Mucosa of descending colon (tissue), 3 donors: ENCODE measurements at regions not wholly inside any gene's neighbourhood (a gene's known extent, or its start where the extent isn't known, plus 50 kb on each side); places are given as distances from the start of the nearest gene placed in this dataset.

ENCODE experiments used
- ATAC-seq: fragments of 200-7000 bp; cut with Tn5 transposase; one replicate; pipeline ENCODE4 v1.9.1; 2020; ENCODE audit warnings: mild to moderate bottlenecking, moderate library complexity
- DNase-seq, 3 donors: peaks; one replicate each; pipeline ENCODE4 v3.0.0-alpha.2; 2020
- H3K36me3 ChIP-seq: fragments of 200-600 bp; one replicate; pipeline ENCODE4 v1.8.0; 2021; ENCODE audit warnings: low read depth, mild to moderate bottlenecking
- H3K4me1 ChIP-seq: fragments of 200-600 bp; one replicate; pipeline ENCODE4 v1.8.0; 2021; ENCODE audit warnings: low read depth, mild to moderate bottlenecking
- H3K4me3 ChIP-seq: fragments of 200-600 bp; one replicate; pipeline ENCODE4 v1.8.0; 2021; ENCODE audit warnings: mild to moderate bottlenecking
- H3K9me3 ChIP-seq: fragments of 200-600 bp; one replicate; pipeline ENCODE4 v1.8.0; 2021; ENCODE audit warnings: mild to moderate bottlenecking
- intact Hi-C, 2 donors: fragments of 100-400 bp; cut with DNase I in 1 of 2; cut with micrococcal nuclease in 1 of 2; formaldehyde crosslinking; loops; one replicate each; pipeline versions ENCODE4 v1.11.0 to v1.11.1; 2022; cut with DNase I, micrococcal nuclease
- TF ChIP-seq, protein P1 (sequence below): fragments of 200-600 bp; IDR thresholded peaks from one replicate; pipeline ENCODE4 v1.8.0; 2022; ENCODE audit warnings: antibody characterized with exemption, mild to moderate bottlenecking
- donor health status: DM: no; HTN: no; CAD: no; lungs with moderate emphysema.
- donor health status: DM: no; HTN: no; CAD: no.
- donor health status: DM: no; HTN: yes; CAD: no.

GRCh38 chr12:126708492-126708896, 1558.5 kb upstream of the TMEM132C start:
- ATAC-seq (no peak), DNase-seq (peak in 1 of 3 donors; percentile 2)
- TF ChIP-seq, protein P1, sequence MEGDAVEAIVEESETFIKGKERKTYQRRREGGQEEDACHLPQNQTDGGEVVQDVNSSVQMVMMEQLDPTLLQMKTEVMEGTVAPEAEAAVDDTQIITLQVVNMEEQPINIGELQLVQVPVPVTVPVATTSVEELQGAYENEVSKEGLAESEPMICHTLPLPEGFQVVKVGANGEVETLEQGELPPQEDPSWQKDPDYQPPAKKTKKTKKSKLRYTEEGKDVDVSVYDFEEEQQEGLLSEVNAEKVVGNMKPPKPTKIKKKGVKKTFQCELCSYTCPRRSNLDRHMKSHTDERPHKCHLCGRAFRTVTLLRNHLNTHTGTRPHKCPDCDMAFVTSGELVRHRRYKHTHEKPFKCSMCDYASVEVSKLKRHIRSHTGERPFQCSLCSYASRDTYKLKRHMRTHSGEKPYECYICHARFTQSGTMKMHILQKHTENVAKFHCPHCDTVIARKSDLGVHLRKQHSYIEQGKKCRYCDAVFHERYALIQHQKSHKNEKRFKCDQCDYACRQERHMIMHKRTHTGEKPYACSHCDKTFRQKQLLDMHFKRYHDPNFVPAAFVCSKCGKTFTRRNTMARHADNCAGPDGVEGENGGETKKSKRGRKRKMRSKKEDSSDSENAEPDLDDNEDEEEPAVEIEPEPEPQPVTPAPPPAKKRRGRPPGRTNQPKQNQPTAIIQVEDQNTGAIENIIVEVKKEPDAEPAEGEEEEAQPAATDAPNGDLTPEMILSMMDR = no peak
- intact Hi-C loops = no loop called here
- Histone ChIP-seq H3K36me3 (no peaks in the 10 kb centered on the region), H3K9me3 (peaks cover 8% of the 10 kb centered on the region), H3K4me1 (no peaks in the 10 kb centered on the region), H3K4me3 (no peak overlapping the region)

GRCh38 chr12:126718365-126718764, 1548.6 kb upstream of the TMEM132C start:
- Histone ChIP-seq H3K4me3 (no peak overlapping the region), H3K9me3 (peaks cover 23% of the 10 kb centered on the region), H3K36me3 (no peaks in the 10 kb centered on the region), H3K4me1 (no peaks in the 10 kb centered on the region)
- TF ChIP-seq, protein P1 = no peak
- no peak for ATAC-seq
- intact Hi-C loops = no loop called here
- DNase-seq = no peak

DNA sequence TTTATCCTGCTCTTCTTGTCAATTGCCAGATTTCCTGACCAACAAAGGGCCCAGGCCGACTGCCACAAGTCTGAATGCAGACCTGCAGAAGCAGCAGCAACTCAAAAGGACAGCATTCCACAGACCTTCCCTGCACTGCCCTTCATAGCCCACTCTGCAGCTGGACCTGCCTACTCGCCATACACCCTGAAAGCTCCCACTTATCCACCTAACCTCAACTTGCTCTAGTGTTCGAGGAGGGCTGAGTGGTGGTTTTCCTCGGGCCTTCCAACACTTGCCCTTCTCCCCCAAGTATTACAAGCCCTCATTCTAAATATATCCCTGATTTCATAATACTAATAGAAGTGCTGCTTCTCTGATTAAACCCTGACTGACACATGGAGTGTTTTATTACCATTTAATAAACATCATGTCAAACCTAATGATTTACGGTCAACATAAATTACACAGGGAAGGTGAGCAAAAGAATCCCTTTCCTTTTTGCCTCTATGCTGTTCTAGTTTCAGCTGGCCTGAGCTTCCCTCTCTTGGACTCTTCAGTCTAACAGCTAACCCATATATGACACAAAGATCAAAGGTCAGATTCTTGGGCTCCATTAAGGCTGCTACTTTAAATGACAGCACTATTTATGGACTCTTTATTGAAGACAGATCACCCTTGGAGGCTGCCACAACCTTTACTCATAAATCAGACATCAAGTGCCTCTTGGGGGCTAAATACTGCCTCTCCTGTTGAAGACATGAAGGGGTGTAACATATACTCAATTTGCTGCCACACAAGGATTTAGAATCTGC, 1546.9 kb upstream of the TMEM132C start:
- no peaks in the 10 kb centered on the region for H3K4me1 ChIP-seq
- H3K36me3 ChIP-seq = no peaks in the 10 kb centered on the region
- DNase-seq (no peak), ATAC-seq (no peak)
- TF ChIP-seq, protein P1 = no peak
- H3K4me3 ChIP-seq = no peak overlapping the region
- H3K9me3 ChIP-seq = peaks cover 11% of the 10 kb centered on the region
- intact Hi-C loops = no loop called here

DNA sequence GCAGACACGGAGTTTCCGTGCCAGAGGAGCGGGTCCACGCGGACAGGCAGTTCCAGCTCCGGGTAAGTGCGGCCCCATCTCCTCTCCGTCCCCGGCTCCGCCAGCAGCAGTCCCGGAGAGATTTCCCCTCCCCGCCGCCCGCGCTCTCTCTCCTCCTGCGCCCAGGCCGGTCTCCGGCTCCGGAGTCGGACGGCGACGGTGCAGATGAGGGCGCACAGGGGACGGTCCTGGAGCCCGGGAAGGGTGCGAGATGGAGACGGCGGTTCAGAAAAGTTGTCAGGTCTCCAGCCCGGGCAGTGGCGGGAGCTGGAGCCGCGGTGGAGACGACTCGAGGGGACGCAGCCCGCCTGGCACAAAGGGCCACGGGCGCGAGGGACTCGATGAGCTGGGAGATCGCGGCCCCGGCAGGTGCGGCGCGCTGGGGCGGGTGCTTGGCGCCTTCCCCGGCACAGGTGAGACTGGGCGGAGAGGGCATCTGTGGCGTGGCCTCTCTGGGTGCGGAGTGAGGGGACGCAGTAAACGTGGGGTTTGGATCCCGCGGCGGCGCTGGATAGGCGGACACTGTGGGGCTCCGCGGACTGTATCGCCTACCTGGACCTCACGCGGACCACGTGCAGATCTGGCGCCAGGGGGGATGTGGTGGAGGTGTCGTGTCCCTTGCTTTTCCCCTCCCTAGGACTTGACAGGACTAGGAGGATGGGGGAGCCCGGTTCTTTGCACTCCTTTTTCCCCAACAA, 1540.3 kb upstream of the TMEM132C start:
- DNase-seq = no peak
- H3K36me3 ChIP-seq = no peaks in the 10 kb centered on the region
- intact Hi-C loops = no loop called here
- no peak overlapping the region for H3K4me3 ChIP-seq
- TF ChIP-seq, protein P1 = no peak
- no peaks in the 10 kb centered on the region for H3K4me1 ChIP-seq
- ATAC-seq = no peak
- peaks cover 2% of the 10 kb centered on the region for H3K9me3 ChIP-seq

GRCh38 chr12:126727218-126728075, 1539.5 kb upstream of the TMEM132C start:
- DNase-seq = no peak

More at GRCh38 chr12:126727218-126728075, 1539.5 kb upstream of the TMEM132C start:
- ATAC-seq = no peak
- Histone ChIP-seq H3K36me3 (no peaks in the 10 kb centered on the region), H3K9me3 (peaks cover 2% of the 10 kb centered on the region), H3K4me3 (no peak overlapping the region), H3K4me1 (no peaks in the 10 kb centered on the region)
- TF ChIP-seq, protein P1 = no peak
- intact Hi-C loops = no loop called here
